ENCODE measurements at regions not wholly inside any gene's neighbourhood (a gene's known extent, or its start where the extent isn't known, plus 50 kb on each side); places are given as distances from the start of the nearest gene placed in this dataset.

GRCh38 chr10:53432035-53432434, 659.5 kb upstream of the MBL2 start:
- TF ChIP-seq CTCF (IDR thresholded peaks at IDR 0.05) = no peak
- DNase-seq (ENCODE audit: low spot score) = no peak
- Histone ChIP-seq H3K4me3 (no peak overlapping the region), H3K27ac (no peak overlapping the region)

- Histone ChIP-seq H3K27ac (no peak overlapping the region), H3K4me3 (no peak overlapping the region)
- no peak for TF ChIP-seq CTCF (IDR thresholded peaks at IDR 0.05)
- no peak for DNase-seq (ENCODE audit: low spot score)
Measured at GRCh38 chr10:53430974-53431373, 658.4 kb upstream of the MBL2 start.

- no peak for DNase-seq (ENCODE audit: low spot score)
- TF ChIP-seq CTCF (IDR thresholded peaks at IDR 0.05) = no peak
- H3K4me3 ChIP-seq = no peak overlapping the region
- H3K27ac ChIP-seq = no peak overlapping the region
Measured at GRCh38 chr10:53430127-53430891, 657.7 kb upstream of the MBL2 start.

GRCh38 chr10:53422223-53422888, 649.8 kb upstream of the MBL2 start:
- TF ChIP-seq CTCF (IDR thresholded peaks at IDR 0.05) = no peak
- DNase-seq (ENCODE audit: low spot score) = no peak
- no peak overlapping the region for H3K27ac ChIP-seq
- no peak overlapping the region for H3K4me3 ChIP-seq

GRCh38 chr10:53412651-53413050, 640.1 kb upstream of the MBL2 start:
- Histone ChIP-seq H3K27ac (no peak overlapping the region), H3K4me3 (no peak overlapping the region)
- no peak for TF ChIP-seq CTCF (IDR thresholded peaks at IDR 0.05)
- no peak for DNase-seq (ENCODE audit: low spot score)

GRCh38 chr10:53406532-53406931, 633.9 kb upstream of the MBL2 start:
- H3K4me3 ChIP-seq = no peak overlapping the region
- H3K27ac ChIP-seq = no peak overlapping the region
- no peak for DNase-seq (ENCODE audit: low spot score)
- TF ChIP-seq CTCF (IDR thresholded peaks at IDR 0.05) = no peak

- DNase-seq (ENCODE audit: low spot score) = no peak
Measured at GRCh38 chr10:53403688-53404087, 631.1 kb upstream of the MBL2 start.

More at GRCh38 chr10:53403688-53404087, 631.1 kb upstream of the MBL2 start:
- Histone ChIP-seq H3K4me3 (no peak overlapping the region), H3K27ac (no peak overlapping the region)
- no peak for TF ChIP-seq CTCF (IDR thresholded peaks at IDR 0.05)

Data from coronary artery (tissue), 2 donors.